GM20000 (cell line): ENCODE measurements at regions not wholly inside any gene's neighbourhood (a gene's known extent, or its start where the extent isn't known, plus 50 kb on each side); places are given as distances from the start of the nearest gene placed in this dataset.

Source experiments
- DNase-seq: peaks from one replicate; pipeline ENCODE4 v3.0.0; 2012; ENCODE audit warnings: low spot score
- TF ChIP-seq, protein P1 (sequence below): IDR thresholded peaks from 2 replicates; pipeline ENCODE4 v1.5.1; 2012; ENCODE audit warnings: mild to moderate bottlenecking, control low read depth; ENCODE audit errors: extremely low read depth, missing control alignments

DNA sequence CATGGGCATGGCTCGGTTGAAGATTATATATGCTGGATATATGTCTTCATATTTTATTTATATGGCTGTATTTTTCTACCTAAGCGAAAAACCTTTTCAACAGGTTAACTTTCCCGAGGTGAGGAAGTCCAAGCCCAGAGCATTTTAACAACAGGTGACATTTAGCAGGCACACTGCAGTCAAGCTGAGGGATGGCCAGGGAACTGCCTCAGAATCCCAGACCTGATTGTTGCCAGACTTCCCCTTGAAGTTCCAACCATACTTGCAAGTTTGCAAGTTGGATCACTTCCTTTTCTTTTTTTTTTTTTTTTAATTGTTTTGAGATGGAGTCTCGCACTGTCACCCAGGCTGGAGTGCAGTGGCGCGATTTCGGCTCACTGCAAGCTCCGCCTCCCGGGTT, 166.0 kb upstream of the FRMD6 start:
- TF ChIP-seq, protein P1, sequence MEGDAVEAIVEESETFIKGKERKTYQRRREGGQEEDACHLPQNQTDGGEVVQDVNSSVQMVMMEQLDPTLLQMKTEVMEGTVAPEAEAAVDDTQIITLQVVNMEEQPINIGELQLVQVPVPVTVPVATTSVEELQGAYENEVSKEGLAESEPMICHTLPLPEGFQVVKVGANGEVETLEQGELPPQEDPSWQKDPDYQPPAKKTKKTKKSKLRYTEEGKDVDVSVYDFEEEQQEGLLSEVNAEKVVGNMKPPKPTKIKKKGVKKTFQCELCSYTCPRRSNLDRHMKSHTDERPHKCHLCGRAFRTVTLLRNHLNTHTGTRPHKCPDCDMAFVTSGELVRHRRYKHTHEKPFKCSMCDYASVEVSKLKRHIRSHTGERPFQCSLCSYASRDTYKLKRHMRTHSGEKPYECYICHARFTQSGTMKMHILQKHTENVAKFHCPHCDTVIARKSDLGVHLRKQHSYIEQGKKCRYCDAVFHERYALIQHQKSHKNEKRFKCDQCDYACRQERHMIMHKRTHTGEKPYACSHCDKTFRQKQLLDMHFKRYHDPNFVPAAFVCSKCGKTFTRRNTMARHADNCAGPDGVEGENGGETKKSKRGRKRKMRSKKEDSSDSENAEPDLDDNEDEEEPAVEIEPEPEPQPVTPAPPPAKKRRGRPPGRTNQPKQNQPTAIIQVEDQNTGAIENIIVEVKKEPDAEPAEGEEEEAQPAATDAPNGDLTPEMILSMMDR, result no peak
- DNase-seq, result no peak

DNA sequence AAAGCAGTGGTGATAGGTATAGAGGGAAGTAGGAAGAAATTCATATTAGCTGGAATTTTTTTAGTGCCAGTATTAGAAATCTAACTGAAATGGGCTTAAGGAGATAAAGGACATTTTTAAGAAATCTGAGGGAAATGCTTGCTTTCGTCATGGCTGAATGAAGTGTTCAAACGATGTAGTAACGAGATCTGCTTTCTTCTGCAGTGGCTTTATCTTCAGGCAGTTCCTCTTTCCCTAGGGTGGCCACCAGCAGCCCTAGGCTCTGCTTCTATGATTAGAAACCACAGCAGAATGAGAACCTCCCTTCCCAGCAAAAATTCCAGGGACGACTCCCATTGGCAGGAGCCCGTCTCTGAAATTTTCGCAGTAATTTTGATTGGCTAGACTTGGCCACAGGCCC, 163.9 kb upstream of the FRMD6 start:
- TF ChIP-seq, protein P1, result no peak

DNA sequence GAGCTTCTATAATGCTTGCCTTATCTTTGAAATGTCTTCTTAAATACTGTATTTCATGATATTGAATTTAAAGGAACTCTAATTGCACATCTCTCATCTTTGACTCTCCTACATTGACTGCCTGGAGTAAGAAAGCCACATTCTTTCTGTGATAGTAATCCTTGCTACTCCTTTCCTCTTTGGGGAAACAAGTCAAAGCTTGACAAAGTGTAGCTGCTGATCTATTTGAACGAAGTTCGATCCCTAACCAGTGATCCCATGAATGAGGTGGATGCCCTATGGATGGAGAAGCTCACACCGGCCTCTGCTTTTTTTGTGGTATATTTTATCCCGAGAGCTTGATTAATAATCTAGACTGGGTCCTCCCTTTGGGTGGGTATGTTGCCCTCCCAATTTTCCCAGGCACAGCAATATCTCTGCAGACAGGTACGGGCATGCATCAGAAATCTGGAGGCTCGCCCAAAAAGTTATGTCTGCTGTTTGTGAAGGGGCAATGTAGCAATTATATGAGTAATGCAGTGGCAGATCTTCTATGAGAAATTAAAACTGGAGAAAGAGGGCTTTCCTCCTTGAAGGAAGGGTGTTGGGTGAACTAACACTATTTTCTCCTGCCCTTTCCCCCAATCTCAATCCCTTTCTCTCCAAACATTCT, 163.0 kb upstream of the FRMD6 start:
- TF ChIP-seq, protein P1, result no peak
- no peak for DNase-seq

More for the DNA sequence above, 163.9 kb upstream of the FRMD6 start:
- DNase-seq, result no peak

DNA sequence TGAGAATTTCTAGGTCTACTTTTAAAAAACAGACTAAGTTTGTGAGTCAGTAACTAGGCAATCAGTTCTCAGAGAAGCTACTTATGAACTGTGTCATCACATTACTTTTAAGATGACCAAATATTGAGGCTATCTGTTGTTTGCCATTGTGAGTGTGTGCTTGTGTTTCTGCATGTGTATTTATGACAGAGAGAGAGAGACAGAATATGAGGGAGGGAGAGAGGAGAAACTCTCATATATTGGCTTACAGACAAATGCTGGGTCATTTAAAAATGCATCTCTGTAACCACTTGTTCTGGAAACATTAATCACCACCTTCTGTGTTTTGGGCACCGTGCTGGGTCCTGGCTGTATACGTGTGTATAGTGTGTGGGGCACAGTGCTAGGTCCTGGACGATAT, 161.5 kb upstream of the FRMD6 start:
- DNase-seq, result no peak
- TF ChIP-seq, protein P1, result no peak

DNA sequence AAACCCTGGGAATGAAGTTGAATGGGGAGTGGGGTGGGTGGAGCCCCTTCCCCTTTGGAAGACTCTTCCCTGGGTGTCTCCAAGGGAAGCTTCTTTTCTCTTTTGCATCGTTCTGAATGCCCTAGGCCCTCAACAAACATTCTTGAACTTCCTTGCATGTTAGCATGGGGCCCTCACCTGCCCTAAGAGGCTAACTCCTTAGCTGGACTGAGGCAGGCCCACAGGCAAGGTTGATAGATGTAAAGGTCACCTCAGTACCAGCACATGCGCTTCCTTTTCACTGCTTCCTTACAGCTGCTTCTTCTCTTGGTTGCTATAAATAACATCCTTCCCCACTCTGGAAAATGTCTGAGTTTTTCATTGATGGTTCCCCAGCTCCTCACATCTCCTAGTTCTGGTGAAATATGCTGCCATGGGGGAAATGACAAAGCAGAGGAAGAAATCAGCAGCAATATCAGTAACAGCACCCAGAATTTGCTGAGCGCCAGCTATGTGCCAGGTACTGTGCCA, 160.6 kb upstream of the FRMD6 start:
- TF ChIP-seq, protein P1, result no peak

GRCh38 chr14:51491776-51492175, 159.9 kb upstream of the FRMD6 start:
- no peak for DNase-seq
- TF ChIP-seq, protein P1, result no peak

More for the DNA sequence above, 160.6 kb upstream of the FRMD6 start:
- DNase-seq, result no peak

DNA sequence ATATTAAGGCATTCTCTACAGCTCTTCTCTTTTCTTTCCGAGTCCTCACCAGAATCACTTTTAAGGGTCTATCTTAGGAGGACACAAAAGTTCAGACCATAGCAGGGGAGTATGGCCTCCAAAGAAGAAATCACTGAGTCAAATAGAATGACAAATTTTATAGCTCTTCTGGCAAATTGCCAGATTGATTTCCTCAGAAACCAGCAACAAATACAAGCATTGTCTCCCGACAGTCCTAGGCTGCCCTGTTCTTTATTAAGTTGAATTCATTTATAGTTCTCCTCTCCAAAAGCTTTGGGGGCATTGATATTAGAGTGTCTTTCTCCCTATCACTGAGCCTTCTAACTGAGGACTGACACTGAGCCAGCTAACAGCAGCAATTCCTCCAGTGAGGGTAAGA, 156.4 kb upstream of the FRMD6 start:
- TF ChIP-seq, protein P1, result no peak
- no peak for DNase-seq
